ENCODE measurements at regions not wholly inside any gene's neighbourhood (a gene's known extent, or its start where the extent isn't known, plus 50 kb on each side); places are given as distances from the start of the nearest gene placed in this dataset.

DNA sequence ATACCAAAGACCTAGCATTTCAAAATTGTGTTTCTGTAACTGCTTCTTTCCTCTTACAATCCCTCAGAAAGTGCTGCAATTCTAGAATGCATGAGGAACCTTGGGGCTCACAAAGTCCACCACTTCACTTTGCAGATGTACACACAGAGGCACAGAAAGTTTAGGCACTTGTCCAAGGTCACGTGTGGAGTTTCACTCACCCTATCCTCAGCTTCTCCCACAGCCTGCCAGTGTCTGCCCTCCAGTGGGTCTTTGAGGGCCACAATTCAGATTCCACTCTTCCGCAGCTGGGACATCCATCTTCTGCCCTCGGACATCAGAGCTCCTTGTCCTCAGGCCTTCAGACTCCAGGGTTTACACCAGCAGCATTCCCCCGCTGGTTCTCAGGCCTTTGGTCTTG lies 210.5 kb upstream of the SERP2 start:
- Histone ChIP-seq H3K36me3 (replicated peaks in 1 of 2; ENCODE audit: control insufficient read depth in 1 of 2, insufficient read depth in 2 of 2, low read length in 2 of 2) (no peaks in the 10 kb centered on the region), H3K4me2 (replicated peaks; ENCODE audit: extremely low read depth, low read length, poor library complexity, severe bottlenecking) (no peak overlapping the region), H3K9ac (ENCODE audit: insufficient read depth, low read length, poor library complexity, severe bottlenecking) (no peak overlapping the region), H3K27me3 (ENCODE audit: control insufficient read depth in 2 of 2, insufficient read depth in 2 of 2, low read length in 2 of 2) (no peaks in the 10 kb centered on the region), H3K4me3 (replicated peaks in 1 of 3; ENCODE audit: low read depth in 2 of 3, low read length in 3 of 3) (no peak overlapping the region), H4K20me1 (ENCODE audit: insufficient read depth, low read length) (no peaks in the 10 kb centered on the region), H3K27ac (ENCODE audit: low read depth in 1 of 2, low read length in 2 of 2) (no peak overlapping the region), H3K9me3 (replicated peaks in 1 of 2; ENCODE audit: control insufficient read depth in 1 of 2, insufficient read depth in 1 of 2, low read length in 2 of 2) (no peaks in the 10 kb centered on the region), H3K4me1 (ENCODE audit: control insufficient read depth in 1 of 2, insufficient read depth in 2 of 2, low read length in 2 of 2) (no peaks in the 10 kb centered on the region), H2AFZ (ENCODE audit: insufficient read depth, low read depth, low read length, poor library complexity, severe bottlenecking) (no peak overlapping the region), H3K79me2 (ENCODE audit: insufficient read depth, low read length) (no peaks in the 10 kb centered on the region)
- H3K36me3 Mint-ChIP-seq = no peaks in the 10 kb centered on the region
- H3K27ac Mint-ChIP-seq = peak overlapping the region in 1 of 7 donors; percentile 34
- H3K27me3 Mint-ChIP-seq (ENCODE audit: low read depth in 3 of 3) = peaks cover 0 to 3% (median 2%) of the 10 kb centered on the region in 3 donors
- WGBS (ENCODE audit: insufficient coverage) = 84% methylated on average over 4 of the region's 4 CpGs
- peaks cover 9% of the 10 kb centered on the region for H3K4me1 Mint-ChIP-seq
- TF ChIP-seq, protein P1, sequence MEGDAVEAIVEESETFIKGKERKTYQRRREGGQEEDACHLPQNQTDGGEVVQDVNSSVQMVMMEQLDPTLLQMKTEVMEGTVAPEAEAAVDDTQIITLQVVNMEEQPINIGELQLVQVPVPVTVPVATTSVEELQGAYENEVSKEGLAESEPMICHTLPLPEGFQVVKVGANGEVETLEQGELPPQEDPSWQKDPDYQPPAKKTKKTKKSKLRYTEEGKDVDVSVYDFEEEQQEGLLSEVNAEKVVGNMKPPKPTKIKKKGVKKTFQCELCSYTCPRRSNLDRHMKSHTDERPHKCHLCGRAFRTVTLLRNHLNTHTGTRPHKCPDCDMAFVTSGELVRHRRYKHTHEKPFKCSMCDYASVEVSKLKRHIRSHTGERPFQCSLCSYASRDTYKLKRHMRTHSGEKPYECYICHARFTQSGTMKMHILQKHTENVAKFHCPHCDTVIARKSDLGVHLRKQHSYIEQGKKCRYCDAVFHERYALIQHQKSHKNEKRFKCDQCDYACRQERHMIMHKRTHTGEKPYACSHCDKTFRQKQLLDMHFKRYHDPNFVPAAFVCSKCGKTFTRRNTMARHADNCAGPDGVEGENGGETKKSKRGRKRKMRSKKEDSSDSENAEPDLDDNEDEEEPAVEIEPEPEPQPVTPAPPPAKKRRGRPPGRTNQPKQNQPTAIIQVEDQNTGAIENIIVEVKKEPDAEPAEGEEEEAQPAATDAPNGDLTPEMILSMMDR (IDR thresholded peaks at IDR 0.05) = no peak
- no peak overlapping the region for H3K4me3 Mint-ChIP-seq
- H3K9me3 Mint-ChIP-seq = no peaks in the 10 kb centered on the region
- DNase-seq = no peak
- intact Hi-C loops (cut with micrococcal nuclease) = no loop called here

DNA sequence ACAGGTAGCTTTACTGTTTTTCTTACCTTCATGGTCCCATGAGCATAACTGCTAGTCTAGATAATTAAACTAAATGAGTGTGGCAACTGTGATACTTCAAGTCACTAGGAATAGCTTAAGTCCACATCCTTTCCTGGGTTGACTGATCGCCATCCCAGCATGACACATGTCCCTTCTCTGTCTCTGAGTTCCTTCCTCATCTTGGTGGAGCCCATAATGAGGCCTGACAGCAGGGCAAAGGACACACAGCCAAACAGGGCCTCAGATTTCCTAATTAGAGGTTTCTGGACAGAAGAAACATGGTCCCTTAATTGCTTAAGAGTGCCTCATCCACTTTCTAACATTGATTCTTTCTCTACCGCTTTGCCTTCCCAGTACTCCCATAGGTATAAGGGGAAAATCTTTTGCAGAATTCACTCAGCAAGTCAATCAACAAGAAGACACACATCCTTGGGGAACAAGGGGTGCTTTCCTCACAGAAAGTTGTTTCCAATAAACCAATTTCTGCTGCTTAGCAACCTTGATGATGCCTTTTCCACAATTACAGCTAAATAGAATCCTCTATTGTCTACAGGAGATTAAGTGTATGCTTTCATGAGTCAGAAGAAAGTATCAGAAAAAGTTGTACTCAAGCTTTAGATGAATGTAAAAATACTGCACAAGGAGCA lies 208.3 kb upstream of the SERP2 start:
- Histone ChIP-seq H3K9me3 (replicated peaks in 1 of 2; ENCODE audit: control insufficient read depth in 1 of 2, insufficient read depth in 1 of 2, low read length in 2 of 2) (no peaks in the 10 kb centered on the region), H3K36me3 (replicated peaks in 1 of 2; ENCODE audit: control insufficient read depth in 1 of 2, insufficient read depth in 2 of 2, low read length in 2 of 2) (no peaks in the 10 kb centered on the region), H2AFZ (ENCODE audit: insufficient read depth, low read depth, low read length, poor library complexity, severe bottlenecking) (no peak overlapping the region), H3K4me1 (ENCODE audit: control insufficient read depth in 1 of 2, insufficient read depth in 2 of 2, low read length in 2 of 2) (no peaks in the 10 kb centered on the region), H3K27me3 (ENCODE audit: control insufficient read depth in 2 of 2, insufficient read depth in 2 of 2, low read length in 2 of 2) (no peaks in the 10 kb centered on the region), H3K4me2 (replicated peaks; ENCODE audit: extremely low read depth, low read length, poor library complexity, severe bottlenecking) (no peak overlapping the region), H3K79me2 (ENCODE audit: insufficient read depth, low read length) (no peaks in the 10 kb centered on the region), H3K4me3 (replicated peaks in 1 of 3; ENCODE audit: low read depth in 2 of 3, low read length in 3 of 3) (no peak overlapping the region), H3K27ac (ENCODE audit: low read depth in 1 of 2, low read length in 2 of 2) (no peak overlapping the region), H3K9ac (ENCODE audit: insufficient read depth, low read length, poor library complexity, severe bottlenecking) (no peak overlapping the region), H4K20me1 (ENCODE audit: insufficient read depth, low read length) (no peaks in the 10 kb centered on the region)
- TF ChIP-seq, protein P1 (IDR thresholded peaks at IDR 0.05) = no peak
- intact Hi-C loops (cut with micrococcal nuclease) = no loop called here
- Mint-ChIP-seq H3K27ac (no peak overlapping the region), H3K9me3 (no peaks in the 10 kb centered on the region), H3K36me3 (no peaks in the 10 kb centered on the region), H3K4me3 (no peak overlapping the region), H3K4me1 (peaks cover 9% of the 10 kb centered on the region), H3K27me3 (ENCODE audit: low read depth in 3 of 3) (peaks cover 0 to 3% (median 0%) of the 10 kb centered on the region in 3 donors)
- 0% methylated on average over 1 of the region's 2 CpGs for WGBS (ENCODE audit: insufficient coverage)
- DNase-seq = peak in 1 of 3 donors; percentile 15
